Effector memory CD8-positive, alpha-beta T cell (primary cell): ENCODE measurements at regions not wholly inside any gene's neighbourhood (a gene's known extent, or its start where the extent isn't known, plus 50 kb on each side); places are given as distances from the start of the nearest gene placed in this dataset.
"Not testable (repeated sequence)": the region's sequence is repeated elsewhere in the genome, so short reads cannot be mapped to it uniquely, and the experiment has no call there.

ENCODE experiments used
- ATAC-seq: fragments of 150-1000 bp; cut with Tn5 transposase; replicated peaks from 2 replicates; pipeline ENCODE4 v1.10.0; 2021; ENCODE audit warnings: mild to moderate bottlenecking, moderate library complexity
- DNase-seq, 3 experiments: peaks; one replicate each; pipeline ENCODE4 v3.0.0; 2021
- H3K27ac Mint-ChIP-seq, 2 donors: one replicate each; pipeline ENCODE4 v1.8.0; 2022; ENCODE audit warnings: mild to moderate bottlenecking in 2 of 2, mixed read lengths in 2 of 2, moderate library complexity in 2 of 2
- H3K27me3 Mint-ChIP-seq, 2 donors: one replicate each; pipeline ENCODE4 v1.8.0; 2022; ENCODE audit warnings: mixed read lengths in 2 of 2
- H3K36me3 Mint-ChIP-seq: one replicate; pipeline ENCODE4 v1.8.0; 2022; ENCODE audit warnings: mild to moderate bottlenecking, moderate library complexity, mixed read lengths; ENCODE audit not compliant: insufficient read depth
- H3K4me1 Mint-ChIP-seq, 2 donors: one replicate each; pipeline ENCODE4 v1.8.0; 2022; ENCODE audit warnings: low read depth in 2 of 2, mixed read lengths in 2 of 2
- H3K4me3 Mint-ChIP-seq, 2 donors: one replicate each; pipeline ENCODE4 v1.8.0; 2022; ENCODE audit warnings: mild to moderate bottlenecking in 2 of 2, mixed read lengths in 2 of 2, moderate library complexity in 2 of 2
- H3K9me3 Mint-ChIP-seq, 2 donors: one replicate each; pipeline ENCODE4 v1.8.0; 2022; ENCODE audit warnings: mixed read lengths in 2 of 2

GRCh38 chr18:23311351-23312121 lies 141.6 kb upstream of the RIOK3 start:
- Mint-ChIP-seq H3K27ac (no peak overlapping the region), H3K4me3 (no peak overlapping the region), H3K36me3 (no peaks in the 10 kb centered on the region), H3K27me3 (no peaks in the 10 kb centered on the region), H3K9me3 (no peaks in the 10 kb centered on the region), H3K4me1 (peaks cover 24 to 33% of the 10 kb centered on the region in 2 donors)
- no peak for ATAC-seq
- no peak for DNase-seq

DNA sequence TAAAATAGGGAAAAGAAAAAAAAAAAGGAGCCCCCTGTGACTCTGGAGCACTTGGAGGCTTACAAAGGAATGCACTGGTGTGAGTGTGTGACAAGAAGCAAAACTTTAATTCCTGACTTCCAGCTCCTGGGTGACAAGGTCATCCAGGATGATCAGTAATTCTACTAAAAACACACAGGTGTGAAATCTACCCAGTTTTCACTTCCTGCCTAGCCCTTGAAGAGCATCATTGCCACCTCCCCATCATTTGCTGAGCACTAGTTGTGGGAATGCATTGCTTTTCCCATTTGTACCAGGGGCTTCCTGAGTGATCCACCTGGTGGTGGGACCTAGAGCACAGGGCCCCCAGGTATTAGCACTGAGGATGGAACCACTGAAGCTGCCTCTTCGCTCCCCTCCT lies 139.7 kb upstream of the RIOK3 start:
- no peak for ATAC-seq
- H3K9me3 Mint-ChIP-seq, result no peaks in the 10 kb centered on the region
- DNase-seq, result no peak
- no peak overlapping the region for H3K27ac Mint-ChIP-seq
- H3K36me3 Mint-ChIP-seq, result no peaks in the 10 kb centered on the region
- peaks cover 17 to 22% of the 10 kb centered on the region in 2 donors for H3K4me1 Mint-ChIP-seq
- H3K4me3 Mint-ChIP-seq, result no peak overlapping the region
- no peaks in the 10 kb centered on the region for H3K27me3 Mint-ChIP-seq

DNA sequence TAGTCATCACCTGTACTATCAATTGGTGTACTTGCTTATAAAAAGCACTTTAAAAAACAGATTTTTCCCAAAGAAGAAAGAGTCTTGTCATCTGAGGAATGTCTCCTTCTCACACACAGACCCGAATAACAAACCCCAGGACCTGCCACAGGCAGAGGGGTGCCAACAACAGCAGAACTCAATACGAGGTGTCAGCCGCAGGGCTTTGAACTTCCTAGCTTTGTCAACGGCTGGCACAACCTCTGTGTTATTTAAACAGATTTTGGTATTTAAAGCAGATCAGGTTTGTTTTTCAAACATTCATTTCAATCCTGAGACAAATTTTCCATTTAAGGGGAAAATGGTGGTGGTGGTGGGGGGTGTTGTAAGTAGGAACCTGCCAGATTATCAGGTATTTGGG lies 138.4 kb upstream of the RIOK3 start:
- ATAC-seq (no peak), DNase-seq (no peak)
- Mint-ChIP-seq H3K4me1 (peaks cover 12 to 16% of the 10 kb centered on the region in 2 donors), H3K27me3 (no peaks in the 10 kb centered on the region), H3K27ac (peak overlapping the region in 1 of 2 donors; percentile 67), H3K36me3 (no peaks in the 10 kb centered on the region), H3K9me3 (no peaks in the 10 kb centered on the region), H3K4me3 (no peak overlapping the region)

- Mint-ChIP-seq H3K4me1 (peaks cover 12 to 16% of the 10 kb centered on the region in 2 donors), H3K27ac (no peak overlapping the region), H3K9me3 (no peaks in the 10 kb centered on the region), H3K4me3 (no peak overlapping the region), H3K36me3 (no peaks in the 10 kb centered on the region), H3K27me3 (no peaks in the 10 kb centered on the region)
- DNase-seq (no peak), ATAC-seq (no peak)
Observed at GRCh38 chr18:23316316-23316715, 136.8 kb upstream of the RIOK3 start.

DNA sequence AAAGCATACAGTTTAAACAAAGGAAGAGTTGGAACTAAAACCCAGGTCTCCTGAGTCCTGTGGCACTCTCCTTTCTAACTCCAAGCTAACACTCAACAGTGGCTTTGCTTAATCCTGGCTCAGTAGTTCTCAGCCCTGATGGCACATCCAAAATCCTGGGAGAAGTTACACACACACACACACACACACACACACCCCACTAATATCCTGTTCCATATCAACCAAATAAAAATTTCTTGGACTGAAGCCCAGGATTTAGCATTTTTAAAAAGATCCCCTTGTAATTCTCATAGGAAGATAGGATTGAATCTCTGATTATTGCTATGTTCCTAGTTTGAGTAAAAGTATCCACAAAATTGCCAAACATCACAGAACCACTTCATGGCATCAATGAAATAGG lies 136.1 kb upstream of the RIOK3 start:
- Mint-ChIP-seq H3K27me3 (no peaks in the 10 kb centered on the region), H3K36me3 (no peaks in the 10 kb centered on the region), H3K9me3 (no peaks in the 10 kb centered on the region), H3K4me3 (no peak overlapping the region), H3K4me1 (peaks cover 12 to 16% of the 10 kb centered on the region in 2 donors), H3K27ac (no peak overlapping the region)
- no peak for ATAC-seq
- no peak for DNase-seq

DNA sequence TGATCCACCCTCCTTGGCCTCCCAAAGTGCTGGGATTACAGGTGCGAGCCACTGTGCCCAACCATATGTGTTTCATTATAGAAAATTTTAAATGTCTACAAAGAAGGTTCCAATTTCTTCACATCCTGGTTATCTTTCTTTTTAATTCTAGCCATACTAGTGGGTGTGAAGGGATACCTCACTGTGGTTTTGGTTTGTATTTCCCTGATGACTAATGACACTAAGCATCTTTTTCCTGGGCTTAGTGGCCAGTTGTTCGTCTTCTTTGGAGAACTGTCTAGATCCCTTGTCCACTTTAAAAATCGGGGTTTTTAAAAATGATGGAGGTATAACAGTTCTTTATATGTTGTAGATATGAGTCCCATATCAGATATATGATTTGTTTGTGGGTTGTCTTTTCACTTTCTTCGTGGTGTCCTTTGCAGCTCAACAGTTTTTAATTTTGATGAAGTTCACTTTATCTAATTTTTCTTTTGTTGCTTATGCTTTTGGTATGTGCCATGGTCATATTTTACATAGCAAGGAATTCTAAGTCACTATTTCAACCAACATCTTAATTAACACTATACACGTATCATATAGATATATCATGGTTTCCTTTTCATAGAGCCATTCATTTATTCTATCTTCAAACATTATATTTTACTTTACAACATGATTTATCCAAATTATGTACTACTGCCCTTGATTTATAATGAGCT lies 135.0 kb upstream of the RIOK3 start:
- no peak overlapping the region for H3K27ac Mint-ChIP-seq
- no peak for DNase-seq
- H3K36me3 Mint-ChIP-seq, result no peaks in the 10 kb centered on the region
- peak; percentile 32 for ATAC-seq
- peaks cover 12 to 15% of the 10 kb centered on the region in 2 donors for H3K4me1 Mint-ChIP-seq
- H3K27me3 Mint-ChIP-seq, result no peaks in the 10 kb centered on the region
- no peaks in the 10 kb centered on the region for H3K9me3 Mint-ChIP-seq
- peak overlapping the region in 1 of 2 donors; percentile 31 for H3K4me3 Mint-ChIP-seq

DNA sequence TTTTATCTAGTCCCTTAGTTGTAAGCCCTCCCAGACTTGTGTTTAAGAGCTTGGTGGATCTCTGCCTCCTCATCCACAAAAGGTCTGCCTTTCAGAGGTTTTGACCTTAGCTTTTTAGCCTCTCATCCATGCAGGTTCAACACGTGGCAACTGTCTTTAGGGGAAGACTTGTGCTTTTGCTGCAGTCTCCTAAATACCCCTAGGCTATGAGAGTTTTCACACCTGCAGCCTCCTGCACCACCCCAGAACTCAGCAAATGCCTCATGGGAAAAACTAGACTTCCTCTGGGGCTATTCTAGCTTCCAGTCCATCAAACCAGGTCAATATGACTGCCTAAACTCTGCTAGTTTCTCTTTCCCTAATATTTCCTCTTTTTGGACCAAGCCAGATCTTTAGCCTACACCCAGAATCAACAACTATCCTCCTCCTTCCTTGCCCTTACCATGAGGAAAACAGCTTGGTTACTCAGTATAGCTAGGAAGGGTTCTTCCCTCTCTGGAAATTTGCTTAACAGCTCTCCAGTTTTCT lies 132.3 kb upstream of the RIOK3 start:
- Mint-ChIP-seq H3K36me3 (no peaks in the 10 kb centered on the region), H3K9me3 (no peaks in the 10 kb centered on the region), H3K4me1 (peaks cover 8 to 12% of the 10 kb centered on the region in 2 donors), H3K27me3 (peaks cover 0 to 5% of the 10 kb centered on the region in 2 donors), H3K4me3 (no peak overlapping the region), H3K27ac (no peak overlapping the region)
- no peak for DNase-seq
- no peak for ATAC-seq

GRCh38 chr18:23321996-23322395 lies 131.1 kb upstream of the RIOK3 start:
- Mint-ChIP-seq H3K9me3 (no peaks in the 10 kb centered on the region), H3K36me3 (no peaks in the 10 kb centered on the region), H3K27me3 (peaks cover 0 to 5% of the 10 kb centered on the region in 2 donors), H3K27ac (no peak overlapping the region), H3K4me1 (peaks cover 8 to 12% of the 10 kb centered on the region in 2 donors), H3K4me3 (no peak overlapping the region)
- ATAC-seq (no peak), DNase-seq (no peak)

DNA sequence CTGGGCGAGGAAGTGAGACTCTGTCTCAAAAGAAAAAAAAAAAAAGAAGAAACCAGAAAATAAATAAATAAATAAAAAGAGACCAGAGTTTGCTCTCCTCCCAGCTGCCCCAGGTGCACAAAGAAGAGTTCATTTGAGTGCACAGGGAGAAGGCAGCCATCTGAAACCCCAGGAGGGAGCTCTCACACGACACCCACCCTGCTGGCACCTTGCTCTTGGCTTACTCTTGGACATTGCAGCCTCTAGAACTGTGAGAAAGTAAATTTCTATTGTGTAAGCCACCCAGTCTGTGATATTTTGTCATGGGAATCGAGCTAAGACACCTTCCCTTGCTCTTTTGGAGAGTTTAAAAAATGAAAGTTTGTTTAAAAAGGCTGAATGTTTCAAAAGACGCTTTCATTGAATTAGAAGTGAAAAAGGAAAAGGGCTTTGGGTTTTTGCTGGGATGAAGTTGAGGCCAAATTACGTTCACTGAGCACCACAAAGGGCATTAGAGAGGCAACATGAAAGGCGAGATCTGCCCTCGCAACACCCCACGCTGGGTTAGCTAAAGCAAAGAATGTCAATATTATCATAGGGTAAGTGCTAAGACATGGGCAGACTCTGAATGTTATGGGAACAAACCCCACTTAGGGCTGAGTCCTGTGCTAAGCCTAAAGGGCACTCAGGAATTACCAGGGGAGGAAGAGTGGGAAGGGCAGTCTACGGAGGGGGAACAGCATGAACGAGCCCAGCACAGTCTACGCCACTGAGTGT lies 128.9 kb upstream of the RIOK3 start:
- Mint-ChIP-seq H3K27ac (no peak overlapping the region), H3K27me3 (peaks cover 0 to 5% of the 10 kb centered on the region in 2 donors), H3K4me1 (no peaks in the 10 kb centered on the region)

GRCh38 chr18:23324861-23325260 lies 128.2 kb upstream of the RIOK3 start:
- DNase-seq (no peak), ATAC-seq (no peak)
- Mint-ChIP-seq H3K27ac (no peak overlapping the region), H3K4me3 (no peak overlapping the region), H3K36me3 (no peaks in the 10 kb centered on the region), H3K4me1 (no peaks in the 10 kb centered on the region), H3K9me3 (no peaks in the 10 kb centered on the region), H3K27me3 (peaks cover 0 to 5% of the 10 kb centered on the region in 2 donors)

More for the DNA sequence above, 128.9 kb upstream of the RIOK3 start:
- Mint-ChIP-seq H3K9me3 (no peaks in the 10 kb centered on the region), H3K4me3 (no peak overlapping the region), H3K36me3 (no peaks in the 10 kb centered on the region)
- DNase-seq (no peak), ATAC-seq (no peak)

DNA sequence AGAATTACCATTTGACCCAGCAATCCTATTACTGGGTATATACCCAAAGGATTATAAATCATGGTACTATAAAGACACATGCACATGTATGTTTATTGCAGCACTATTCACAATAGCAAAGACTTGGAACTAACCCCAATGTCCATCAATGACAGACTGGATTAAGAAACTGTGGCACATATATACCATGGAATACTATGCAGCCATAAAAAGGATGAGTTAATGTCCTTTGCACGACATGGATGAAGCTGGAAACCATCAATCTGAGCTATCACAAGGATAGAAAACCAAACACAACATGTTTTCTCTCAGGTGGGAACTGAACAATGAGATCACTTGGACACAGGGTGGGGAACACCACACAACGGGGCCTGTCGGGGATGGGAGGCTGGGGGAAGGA lies 123.4 kb upstream of the RIOK3 start:
- not testable (repeated sequence) for DNase-seq, H3K4me3 Mint-ChIP-seq, H3K36me3 Mint-ChIP-seq, H3K9me3 Mint-ChIP-seq, ATAC-seq, H3K4me1 Mint-ChIP-seq, H3K27ac Mint-ChIP-seq, H3K27me3 Mint-ChIP-seq

- H3K9me3 Mint-ChIP-seq, result no peaks in the 10 kb centered on the region
- H3K4me1 Mint-ChIP-seq, result no peaks in the 10 kb centered on the region
- no peak overlapping the region for H3K27ac Mint-ChIP-seq
- H3K27me3 Mint-ChIP-seq, result no peaks in the 10 kb centered on the region
- ATAC-seq, result no peak
- DNase-seq, result no peak
- peaks cover 3% of the 10 kb centered on the region for H3K36me3 Mint-ChIP-seq
- no peak overlapping the region for H3K4me3 Mint-ChIP-seq
Observed at GRCh38 chr18:23330423-23330822, 122.7 kb upstream of the RIOK3 start.

DNA sequence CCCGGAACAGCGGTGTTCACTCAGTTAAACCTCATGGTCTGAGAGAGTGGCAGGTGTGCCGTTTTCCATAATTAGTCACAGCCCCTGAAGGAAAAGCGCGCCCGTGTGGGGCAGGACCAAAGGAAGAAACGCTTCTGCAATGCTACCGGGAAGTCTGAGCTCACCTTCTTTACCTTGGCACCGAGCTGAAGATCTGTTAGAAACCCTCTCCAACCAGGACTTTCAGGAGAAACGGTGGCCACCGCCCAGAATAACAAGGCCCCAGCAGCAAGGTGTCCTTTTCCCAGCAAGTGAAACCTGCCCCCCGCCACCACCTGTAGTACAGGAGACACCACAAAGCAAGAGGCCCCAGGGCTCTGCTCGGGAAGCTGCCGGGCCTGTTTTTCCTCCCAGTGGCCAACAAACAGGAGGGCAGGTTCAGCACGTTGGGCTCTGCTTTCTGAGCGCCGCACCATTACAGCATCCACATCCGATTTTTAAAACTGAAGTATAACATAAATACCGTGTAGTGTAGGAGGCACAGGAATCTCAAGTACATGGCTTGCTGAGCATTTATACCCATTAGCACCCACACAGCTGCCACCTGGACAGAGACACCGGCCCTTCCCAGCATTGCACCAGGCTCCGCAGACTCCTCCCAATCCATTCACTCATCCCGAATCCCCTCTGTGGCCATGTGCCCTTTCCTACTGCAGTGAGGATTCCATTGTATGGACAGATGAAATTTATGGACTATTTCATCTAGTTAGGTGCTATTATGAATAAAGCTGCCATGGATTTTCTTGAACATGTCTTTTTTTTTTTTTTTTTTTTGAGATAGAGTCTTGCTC lies 121.8 kb upstream of the RIOK3 start:
- no peak for DNase-seq
- H3K27me3 Mint-ChIP-seq, result no peaks in the 10 kb centered on the region
- no peak overlapping the region for H3K4me3 Mint-ChIP-seq
- ATAC-seq, result no peak
- no peak overlapping the region for H3K27ac Mint-ChIP-seq
- no peaks in the 10 kb centered on the region for H3K9me3 Mint-ChIP-seq
- H3K4me1 Mint-ChIP-seq, result no peaks in the 10 kb centered on the region
- H3K36me3 Mint-ChIP-seq, result peaks cover 3% of the 10 kb centered on the region
